ENCODE measurements at regions not wholly inside any gene's neighbourhood (a gene's known extent, or its start where the extent isn't known, plus 50 kb on each side); places are given as distances from the start of the nearest gene placed in this dataset.
"Not testable (repeated sequence)": the region's sequence is repeated elsewhere in the genome, so short reads cannot be mapped to it uniquely, and the experiment has no call there.

DNA sequence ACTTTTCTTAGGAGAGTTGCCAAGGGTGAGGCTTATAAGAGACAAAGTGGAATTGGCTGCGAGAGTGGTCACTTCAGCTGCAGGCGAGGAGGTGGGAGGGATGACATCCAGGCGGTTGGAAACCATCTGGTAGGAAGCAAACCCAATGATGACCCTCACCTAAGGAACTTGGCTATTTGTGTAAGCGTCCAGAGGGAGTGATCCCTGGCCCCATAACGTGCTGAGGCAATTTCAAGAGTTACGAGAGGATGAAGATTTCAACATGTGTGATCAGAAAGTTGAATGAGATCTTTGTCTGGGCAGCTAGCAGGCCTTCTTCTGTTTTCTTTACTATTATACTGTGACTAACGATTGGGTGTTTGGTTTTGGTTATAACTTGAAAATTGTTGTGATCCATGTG, 102.7 kb upstream of the VANGL1 start:
- H3K4me3 ChIP-seq, result no peak overlapping the region
- H3K4me2 ChIP-seq, result no peak overlapping the region
- no peak overlapping the region for H3K9ac ChIP-seq
- no peak for TF ChIP-seq Cebpa-rat (IDR thresholded peaks at IDR 0.05)
- no peaks in the 10 kb centered on the region for H3K27me3 ChIP-seq
- no peaks in the 10 kb centered on the region; a peak in 1 of 20 replicates for H3K4me1 ChIP-seq
- H3K27ac ChIP-seq, result no peak overlapping the region
- no peaks in the 10 kb centered on the region for H4K20me1 ChIP-seq
- H3K36me3 ChIP-seq, result no peaks in the 10 kb centered on the region
- peaks cover 0 to 17% (median 11%) of the 10 kb centered on the region in 11 experiments; a peak in 12 of 22 replicates for H3K9me3 ChIP-seq (replicated peaks in 1 of 11)

DNA sequence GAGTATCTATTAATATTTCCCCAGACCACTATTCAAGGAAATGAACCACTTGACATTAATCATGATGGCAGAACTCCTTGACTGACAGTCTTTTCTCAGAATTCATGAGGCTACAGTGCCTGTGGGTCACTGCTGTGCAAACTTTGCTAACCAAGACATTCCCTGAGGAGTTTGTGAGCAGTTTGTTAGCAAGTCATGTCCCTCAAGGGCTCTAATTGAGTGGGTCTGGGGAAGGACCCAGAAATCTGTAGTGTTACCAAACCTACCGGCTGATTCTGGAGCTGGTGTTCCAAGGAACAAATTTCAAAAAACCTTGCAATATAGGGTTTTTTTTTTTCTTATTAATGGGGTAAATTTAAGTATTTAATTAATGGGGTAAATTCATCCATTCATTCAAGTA, 103.2 kb upstream of the VANGL1 start:
- Histone ChIP-seq H3K9me3 (replicated peaks in 1 of 11) (peaks cover 0 to 17% (median 11%) of the 10 kb centered on the region in 11 experiments; a peak in 12 of 22 replicates), H3K36me3 (no peaks in the 10 kb centered on the region), H4K20me1 (no peaks in the 10 kb centered on the region), H3K27me3 (no peaks in the 10 kb centered on the region), H3K4me2 (peak overlapping the region in 2 of 11 experiments; percentile 9 to 28; a peak in 2 of 22 replicates), H3K27ac (no peak overlapping the region), H3K4me1 (no peaks in the 10 kb centered on the region; a peak in 1 of 20 replicates), H3K9ac (no peak overlapping the region), H3K4me3 (no peak overlapping the region)
- no peak for TF ChIP-seq Cebpa-rat (IDR thresholded peaks at IDR 0.05)

DNA sequence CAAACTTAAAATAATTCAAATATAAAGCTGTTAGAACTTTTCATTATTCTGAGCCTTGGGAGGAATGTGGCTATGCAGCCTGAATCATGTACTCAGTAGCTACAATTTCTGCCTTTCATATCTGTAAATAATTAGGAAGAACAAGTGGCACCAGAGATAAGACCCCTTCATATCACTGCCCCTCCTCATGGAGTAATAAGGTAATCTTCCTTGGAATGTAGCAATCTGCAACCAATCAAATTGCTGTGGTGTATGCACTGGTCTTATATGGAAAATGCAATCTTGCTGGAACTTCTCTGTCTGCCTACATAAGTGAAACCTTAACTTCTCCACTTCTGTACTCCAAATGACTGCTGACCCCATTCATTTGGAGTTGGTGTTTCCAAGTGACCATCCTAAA, 104.4 kb upstream of the VANGL1 start:
- TF ChIP-seq Cebpa-rat (IDR thresholded peaks at IDR 0.05), result no peak
- no peak overlapping the region for H3K4me2 ChIP-seq
- no peaks in the 10 kb centered on the region for H3K27me3 ChIP-seq
- no peak overlapping the region for H3K4me3 ChIP-seq
- H3K9me3 ChIP-seq (replicated peaks in 1 of 11), result peaks cover 0 to 17% (median 11%) of the 10 kb centered on the region in 11 experiments; a peak in 12 of 22 replicates
- no peak overlapping the region for H3K9ac ChIP-seq
- H4K20me1 ChIP-seq, result no peaks in the 10 kb centered on the region
- H3K36me3 ChIP-seq, result no peaks in the 10 kb centered on the region
- no peaks in the 10 kb centered on the region; a peak in 1 of 20 replicates for H3K4me1 ChIP-seq
- H3K27ac ChIP-seq, result no peak overlapping the region

DNA sequence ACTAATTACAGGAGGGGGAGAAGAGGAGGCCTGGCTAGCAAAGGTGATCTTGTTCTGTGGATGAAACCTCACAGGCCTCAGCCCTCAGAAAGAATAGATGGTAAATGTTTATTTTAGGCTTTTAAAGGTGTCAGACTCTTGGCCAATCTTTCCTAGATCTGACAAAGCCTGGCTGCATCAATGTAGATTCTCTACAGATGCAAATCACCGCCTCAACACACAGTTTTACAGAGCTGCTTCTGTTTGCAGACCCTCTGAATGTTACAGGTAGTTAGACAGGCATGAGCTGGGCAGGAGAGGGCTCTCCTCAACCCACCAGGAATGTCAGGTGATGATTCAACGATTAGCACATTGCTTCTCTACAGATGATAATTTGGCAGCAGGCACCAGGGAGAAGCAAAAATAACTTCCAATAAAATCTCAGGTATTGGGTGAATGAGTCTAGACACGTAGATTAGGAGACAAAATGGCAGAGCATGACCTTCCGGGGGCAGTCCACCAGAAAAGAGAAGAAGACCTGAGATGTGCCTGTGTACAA, 105.4 kb upstream of the VANGL1 start:
- no peak for TF ChIP-seq Cebpa-rat (IDR thresholded peaks at IDR 0.05)
- no peak overlapping the region for H3K4me3 ChIP-seq
- H3K27me3 ChIP-seq, result no peaks in the 10 kb centered on the region
- H4K20me1 ChIP-seq, result no peaks in the 10 kb centered on the region
- H3K4me1 ChIP-seq, result no peaks in the 10 kb centered on the region; a peak in 1 of 20 replicates
- H3K9ac ChIP-seq, result no peak overlapping the region
- H3K36me3 ChIP-seq, result no peaks in the 10 kb centered on the region
- no peak overlapping the region for H3K4me2 ChIP-seq
- peaks cover 0 to 17% (median 11%) of the 10 kb centered on the region in 11 experiments; a peak in 12 of 22 replicates for H3K9me3 ChIP-seq (replicated peaks in 1 of 11)
- no peak overlapping the region for H3K27ac ChIP-seq

DNA sequence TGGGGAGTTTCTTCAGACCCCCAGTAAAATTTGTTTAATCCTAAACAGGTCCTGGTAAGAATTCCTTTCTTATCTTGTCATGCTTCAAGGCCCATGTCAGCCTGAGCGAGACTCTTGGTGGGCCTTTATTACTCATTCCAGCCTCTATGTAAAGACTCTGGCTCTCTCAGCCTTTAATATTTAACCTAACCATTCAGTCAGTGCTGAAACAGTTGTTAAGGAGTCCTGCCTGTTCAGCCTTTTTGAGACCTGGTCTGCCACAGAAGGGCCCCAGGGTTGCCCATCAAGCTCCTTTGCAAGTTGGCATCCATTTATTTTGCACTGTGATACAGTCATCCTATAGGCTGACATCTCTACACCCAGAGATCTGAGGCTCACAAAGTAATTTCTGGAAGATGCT, 107.7 kb upstream of the VANGL1 start:
- Histone ChIP-seq H3K9ac (no peak overlapping the region), H3K36me3 (no peaks in the 10 kb centered on the region), H3K27me3 (no peaks in the 10 kb centered on the region), H3K4me3 (no peak overlapping the region), H3K4me2 (no peak overlapping the region), H3K27ac (no peak overlapping the region), H3K4me1 (no peaks in the 10 kb centered on the region; a peak in 1 of 20 replicates), H3K9me3 (replicated peaks in 1 of 11) (peaks cover 0 to 12% (median 9%) of the 10 kb centered on the region in 11 experiments; a peak in 10 of 22 replicates), H4K20me1 (no peaks in the 10 kb centered on the region)
- no peak for TF ChIP-seq Cebpa-rat (IDR thresholded peaks at IDR 0.05)

DNA sequence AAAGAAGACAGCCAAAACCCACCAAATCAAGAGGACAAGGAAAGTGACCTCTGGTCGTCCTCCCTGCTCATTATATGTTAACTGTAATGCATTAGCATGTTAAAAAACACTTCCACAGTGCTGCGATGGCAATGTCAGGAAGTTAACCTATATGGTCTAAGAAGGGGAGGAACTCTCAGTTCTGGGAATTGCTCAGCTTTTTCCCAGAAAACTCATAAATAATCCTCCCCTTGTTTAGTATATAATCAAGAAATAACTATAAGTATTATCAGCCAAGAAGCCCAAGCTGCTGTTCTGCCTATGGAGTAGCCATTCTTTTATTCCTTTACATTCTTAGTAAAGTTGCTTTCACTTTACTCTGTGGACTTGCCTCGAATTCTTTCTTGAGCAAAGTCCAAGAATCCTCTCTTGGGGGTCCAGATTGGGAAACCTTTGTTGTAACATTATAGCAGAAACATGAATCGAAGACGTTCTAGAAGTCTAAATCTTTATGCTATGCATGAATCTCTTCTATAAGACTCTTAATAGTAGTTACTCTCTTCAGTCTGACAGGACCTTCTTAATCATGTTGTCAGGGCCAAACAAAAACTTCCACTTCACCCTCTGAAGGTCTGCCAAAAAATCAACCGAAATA, 110.0 kb upstream of the VANGL1 start:
- no peak overlapping the region for H3K9ac ChIP-seq
- no peak overlapping the region for H3K27ac ChIP-seq
- H3K4me1 ChIP-seq, result no peaks in the 10 kb centered on the region
- no peak for TF ChIP-seq Cebpa-rat (IDR thresholded peaks at IDR 0.05)
- H3K36me3 ChIP-seq, result no peaks in the 10 kb centered on the region
- H3K4me3 ChIP-seq, result no peak overlapping the region
- no peaks in the 10 kb centered on the region for H4K20me1 ChIP-seq
- no peak overlapping the region for H3K4me2 ChIP-seq
- peaks cover 0 to 12% (median 9%) of the 10 kb centered on the region in 11 experiments; a peak in 10 of 22 replicates for H3K9me3 ChIP-seq (replicated peaks in 1 of 11)
- no peaks in the 10 kb centered on the region for H3K27me3 ChIP-seq

DNA sequence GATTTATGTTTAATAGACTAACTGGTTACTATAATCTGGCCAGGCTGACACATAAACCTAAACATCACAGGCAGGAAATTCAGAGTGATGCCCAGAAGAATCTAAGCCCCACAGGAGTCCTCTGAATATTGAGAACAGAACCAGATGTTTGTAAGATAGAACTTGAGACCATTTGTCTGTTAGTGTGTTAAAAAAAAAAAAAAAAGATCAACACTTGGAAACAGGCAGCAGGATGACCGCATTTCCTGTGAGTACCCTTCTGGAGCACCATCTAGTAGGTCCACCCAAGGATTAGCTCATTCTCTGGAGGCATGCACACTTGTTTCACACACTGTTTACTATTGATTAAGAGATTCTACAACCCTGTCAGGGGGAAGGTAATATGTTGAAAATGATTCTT, 111.4 kb upstream of the VANGL1 start:
- no peak overlapping the region for H3K9ac ChIP-seq
- no peak for TF ChIP-seq Cebpa-rat (IDR thresholded peaks at IDR 0.05)
- no peaks in the 10 kb centered on the region for H3K27me3 ChIP-seq
- H3K36me3 ChIP-seq, result no peaks in the 10 kb centered on the region
- peaks cover 0 to 12% (median 9%) of the 10 kb centered on the region in 11 experiments; a peak in 10 of 22 replicates for H3K9me3 ChIP-seq (replicated peaks in 1 of 11)
- no peak overlapping the region for H3K27ac ChIP-seq
- no peaks in the 10 kb centered on the region for H3K4me1 ChIP-seq
- no peak overlapping the region for H3K4me2 ChIP-seq
- no peak overlapping the region for H3K4me3 ChIP-seq
- H4K20me1 ChIP-seq, result no peaks in the 10 kb centered on the region

DNA sequence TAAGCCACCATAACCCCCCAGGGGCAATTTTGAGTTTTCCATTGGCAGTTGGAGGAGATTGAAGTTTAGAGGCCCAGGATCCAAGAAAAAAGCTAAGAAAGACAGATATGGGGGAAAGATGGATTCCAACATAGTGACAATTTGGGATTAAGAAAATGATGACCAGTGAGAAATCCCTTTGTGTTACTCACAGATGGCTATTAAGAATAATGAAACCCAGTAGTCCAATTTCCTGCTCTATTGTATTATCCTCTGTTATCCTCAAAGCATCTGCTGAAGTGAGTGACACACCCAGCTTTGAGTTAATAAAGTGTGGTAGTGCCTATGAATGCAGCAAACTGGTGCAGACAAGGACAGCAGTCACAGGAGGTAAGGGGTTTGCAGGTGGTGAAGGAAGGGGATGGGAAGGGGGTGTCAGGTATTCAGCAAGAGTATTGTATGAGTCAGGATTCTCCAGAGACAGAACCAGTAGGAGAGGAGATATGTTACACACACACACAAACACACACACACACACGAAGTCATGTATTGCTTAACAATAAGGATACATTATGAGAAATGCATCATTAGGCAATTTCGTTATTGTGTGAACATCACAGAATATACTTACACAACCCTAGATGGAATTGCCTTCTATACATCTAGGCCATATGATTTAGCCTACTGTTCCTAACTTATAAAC, 112.4 kb upstream of the VANGL1 start:
- Histone ChIP-seq H4K20me1 (no peaks in the 10 kb centered on the region), H3K36me3 (no peaks in the 10 kb centered on the region), H3K4me2 (no peak overlapping the region), H3K27me3 (no peaks in the 10 kb centered on the region), H3K9ac (no peak overlapping the region), H3K27ac (no peak overlapping the region), H3K4me3 (no peak overlapping the region), H3K9me3 (replicated peaks in 1 of 11) (peaks cover 0 to 3% (median under 1%) of the 10 kb centered on the region in 11 experiments; a peak in 6 of 22 replicates), H3K4me1 (peaks cover 0 to 3% (median 0%) of the 10 kb centered on the region in 10 experiments; a peak in 3 of 20 replicates)
- no peak for TF ChIP-seq Cebpa-rat (IDR thresholded peaks at IDR 0.05)

DNA sequence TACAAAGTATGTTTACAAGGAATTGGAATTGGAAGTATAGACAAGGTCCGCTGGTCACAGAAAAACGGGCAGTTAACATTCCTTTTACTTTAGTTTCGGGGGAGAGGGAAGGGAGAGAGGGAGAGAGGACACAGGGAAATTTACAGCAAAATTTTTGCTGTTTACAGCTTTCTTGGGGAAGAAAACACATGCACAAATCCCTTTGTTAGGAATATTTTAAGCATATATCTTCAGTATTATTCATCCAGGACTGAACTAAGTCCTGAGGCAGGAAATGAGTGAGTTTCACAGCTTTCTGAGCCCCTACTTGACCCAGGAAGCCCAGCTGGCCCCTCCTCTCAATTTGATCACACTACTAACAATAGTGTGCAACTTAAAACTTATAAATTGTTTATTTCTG, 113.4 kb upstream of the VANGL1 start:
- H3K9ac ChIP-seq; H3K4me1 ChIP-seq; H3K27me3 ChIP-seq; H3K4me3 ChIP-seq; H3K9me3 ChIP-seq (replicated peaks in 1 of 11); H3K36me3 ChIP-seq; H3K27ac ChIP-seq; H4K20me1 ChIP-seq; H3K4me2 ChIP-seq: not testable (repeated sequence)

Measured in BLaER1 treated with 17β-estradiol and CSF1 and Interleukin-3, amounts not matched to agents 10 nM and 100 nM (cell line).